GM18507 (cell line): ENCODE measurements at regions not wholly inside any gene's neighbourhood (a gene's known extent, or its start where the extent isn't known, plus 50 kb on each side); places are given as distances from the start of the nearest gene placed in this dataset.

ENCODE experiments used
- DNase-seq: peaks from one replicate; pipeline ENCODE4 v3.0.0; 2011; ENCODE audit warnings: low read depth; ENCODE audit not compliant: insufficient read length; ENCODE audit errors: extremely low spot score
- FAIRE-seq: peaks from 2 replicates; lab custom pipeline; 2011; peaks lifted over from hg19 to GRCh38; lab: Jason Lieb, UNC

- no peak for FAIRE-seq
Observed at GRCh38 chr5:56350597-56351170, 117.6 kb upstream of the ANKRD55 start.

GRCh38 chr5:56350011-56350596, 117.0 kb upstream of the ANKRD55 start:
- FAIRE-seq, result no peak
- no peak for DNase-seq

More at GRCh38 chr5:56350597-56351170, 117.6 kb upstream of the ANKRD55 start:
- no peak for DNase-seq

- DNase-seq (no peak), FAIRE-seq (no peak)
Observed at GRCh38 chr5:56349461-56349860, 116.3 kb upstream of the ANKRD55 start.

- DNase-seq, result no peak
- FAIRE-seq, result no peak
Observed at GRCh38 chr5:56346741-56347535, 113.8 kb upstream of the ANKRD55 start.

- no peak for DNase-seq
- FAIRE-seq, result no peak
Observed at GRCh38 chr5:56346044-56346710, 113.0 kb upstream of the ANKRD55 start.

GRCh38 chr5:56345352-56345751, 112.2 kb upstream of the ANKRD55 start:
- FAIRE-seq, result no peak

DNA sequence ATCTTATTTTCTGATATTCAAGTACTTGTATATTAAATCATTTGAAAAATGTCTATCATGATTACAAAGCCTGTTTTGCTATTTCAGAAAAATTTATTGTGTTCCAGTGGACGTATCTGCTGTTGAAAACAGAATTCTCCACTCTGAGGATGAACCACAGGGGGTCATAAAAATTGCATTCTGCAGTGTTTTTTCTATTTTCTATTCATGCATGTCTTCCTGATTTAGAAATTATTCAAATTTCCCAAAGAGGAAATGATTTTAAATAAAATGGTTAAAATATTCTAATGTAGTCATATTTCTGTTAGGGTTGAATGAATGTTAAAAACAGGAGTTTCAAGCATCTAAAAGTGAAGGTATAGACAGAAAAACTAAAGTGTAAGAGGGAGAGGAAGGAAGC, 111.5 kb upstream of the ANKRD55 start:
- DNase-seq (no peak), FAIRE-seq (no peak)

More at GRCh38 chr5:56345352-56345751, 112.2 kb upstream of the ANKRD55 start:
- no peak for DNase-seq

- no peak for DNase-seq
- FAIRE-seq, result no peak
Observed at GRCh38 chr5:56343988-56344387, 110.9 kb upstream of the ANKRD55 start.

GRCh38 chr5:56342616-56343015, 109.5 kb upstream of the ANKRD55 start:
- no peak for FAIRE-seq
- DNase-seq, result no peak

GRCh38 chr5:56340196-56340980, 107.3 kb upstream of the ANKRD55 start:
- DNase-seq (no peak), FAIRE-seq (no peak)

GRCh38 chr5:56339732-56340131, 106.6 kb upstream of the ANKRD55 start:
- no peak for FAIRE-seq
- DNase-seq, result no peak

- no peak for DNase-seq
Observed at GRCh38 chr5:56337715-56338319, 104.7 kb upstream of the ANKRD55 start.

GRCh38 chr5:56335212-56335611, 102.1 kb upstream of the ANKRD55 start:
- FAIRE-seq (no peak), DNase-seq (no peak)

More at GRCh38 chr5:56337715-56338319, 104.7 kb upstream of the ANKRD55 start:
- no peak for FAIRE-seq

GRCh38 chr5:56330806-56331205, 97.7 kb upstream of the ANKRD55 start:
- DNase-seq, result no peak
- FAIRE-seq, result no peak

GRCh38 chr5:56330167-56330566, 97.0 kb upstream of the ANKRD55 start:
- no peak for DNase-seq
- FAIRE-seq, result no peak

- DNase-seq, result no peak
- peak; percentile 96 for FAIRE-seq
Observed at GRCh38 chr5:56329652-56330051, 96.5 kb upstream of the ANKRD55 start.

- DNase-seq, result no peak
- FAIRE-seq, result peak; percentile 78
Observed at GRCh38 chr5:56328753-56329560, 95.8 kb upstream of the ANKRD55 start.

DNA sequence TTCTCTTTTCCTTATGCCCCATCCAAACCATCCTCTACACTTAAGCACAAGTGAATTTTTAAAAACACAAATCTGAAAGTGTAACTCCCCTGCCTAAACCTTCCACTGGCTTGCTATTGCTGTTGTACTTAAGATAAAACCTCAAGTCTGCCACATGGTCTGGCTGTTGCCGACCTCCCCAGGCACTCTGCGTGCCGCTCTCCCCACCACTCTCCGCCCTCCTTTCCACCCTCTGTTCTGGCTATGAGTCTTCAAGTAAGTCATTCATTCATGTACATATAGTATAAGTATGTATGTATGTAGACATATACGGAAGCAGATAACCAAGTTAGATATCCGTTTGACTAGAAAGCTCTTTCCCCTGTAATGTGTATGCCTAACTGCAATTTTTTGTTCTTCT, 94.7 kb upstream of the ANKRD55 start:
- DNase-seq, result no peak
- FAIRE-seq, result peak; percentile 78
